HCT116 (cell line): ENCODE measurements at regions not wholly inside any gene's neighbourhood (a gene's known extent, or its start where the extent isn't known, plus 50 kb on each side); places are given as distances from the start of the nearest gene placed in this dataset.

Experiments used
- ATAC-seq: fragments of 200-7000 bp; cut with Tn5 transposase; 2 replicates; pipeline ENCODE4 v1.9.1; 2020; ENCODE audit warnings: mild to moderate bottlenecking, moderate library complexity
- BruUV-seq: library from RNA; stranded (reverse); fragments of 400-500 nt; replicated peaks from 2 replicates; lab custom pipeline; 2021; lab: Mats Ljungman, UMichigan
- CTCF ChIA-PET: fragments of 300-600 bp; sonication (Branson Sonifier 250); formaldehyde crosslinking; loops from one replicate; lab custom pipeline; 2021; ENCODE audit warnings: antibody characterized with exemption; lab: Charles Lee
- POLR2A ChIA-PET: fragments of 300-600, 350-600 bp; sonication (Branson Sonifier 250); formaldehyde crosslinking; loops from one replicate; lab custom pipeline; 2021; ENCODE audit warnings: antibody characterized with exemption; lab: Charles Lee
- RAD21 ChIA-PET, 2 experiments: fragments of 300-600 bp; sonication (Branson Sonifier 250); formaldehyde crosslinking; loops; one replicate each; lab custom pipeline; 2023; ENCODE audit warnings: low total read pairs in 2 of 2; ENCODE audit not compliant: uncharacterized antibody in 2 of 2, unreplicated experiment in 2 of 2, low non-redundant PET in 1 of 2; lab: Charles Lee
- DNase-seq: peaks from one replicate; pipeline ENCODE4 v3.0.0-alpha.2; 2010; ENCODE audit warnings: low read depth, low spot score
- H2AFZ ChIP-seq: fragments of 200-600 bp; shearing (Covaris generic), sonication (generic); 2 replicates; pipeline ENCODE4 v1.6.1; 2017; ENCODE audit warnings: low read depth, mixed run types, mixed read lengths, antibody characterized with exemption, low read length; ENCODE audit not compliant: poor library complexity, severe bottlenecking
- H3K27ac ChIP-seq: 2 replicates; pipeline ENCODE4 v1.5.1; 2012; ENCODE audit warnings: low read depth, low read length
- H3K27me3 ChIP-seq: fragments of 200-600 bp; sonication (generic); 2 replicates; pipeline ENCODE4 v1.6.1; 2016; ENCODE audit warnings: mixed run types, low read length, mixed read lengths; ENCODE audit not compliant: insufficient read depth
- H3K36me3 ChIP-seq, 2 experiments: fragments of 200-500 bp in 1 of 2; fragments of 200-600 bp in 1 of 2; sonication (Bioruptor generic) in 1 of 2; sonication (generic) in 1 of 2; 2 replicates each; pipeline versions ENCODE4 v1.5.1 to v1.6.1; 2014 to 2016; ENCODE audit warnings: low read length in 2 of 2, inconsistent platforms in 1 of 2, mixed read lengths in 1 of 2, mixed run types in 1 of 2; ENCODE audit not compliant: insufficient read depth in 2 of 2, control insufficient read depth in 1 of 2
- H3K4me1 ChIP-seq, 2 experiments: fragments of 200-600 bp in 1 of 2; sonication (generic) in 1 of 2; 2 replicates each; pipeline versions ENCODE4 v1.5.1 to v1.6.1; 2012 to 2017; ENCODE audit warnings: low read length in 2 of 2, inconsistent platforms in 1 of 2, mild to moderate bottlenecking in 1 of 2, mixed read lengths in 1 of 2, mixed run types in 1 of 2, moderate library complexity in 1 of 2; ENCODE audit not compliant: insufficient read depth in 2 of 2, control insufficient read depth in 1 of 2
- H3K4me2 ChIP-seq: fragments of 200-600 bp; sonication (generic); 2 replicates; pipeline ENCODE4 v1.6.1; 2017; ENCODE audit warnings: mixed run types, low read length, mixed read lengths
- H3K4me3 ChIP-seq, 2 experiments: fragments of 200-600 bp in 1 of 2; sonication (generic) in 1 of 2; replicated peaks in 1 of 2; 2 replicates each; pipeline ENCODE4 v1.5.1; 2011 to 2016; ENCODE audit warnings: low read length in 2 of 2, control low read depth in 1 of 2, low read depth in 1 of 2, mild to moderate bottlenecking in 1 of 2, mixed read lengths in 1 of 2, mixed run types in 1 of 2
- H3K79me2 ChIP-seq: fragments of 200-600 bp; sonication (generic); 2 replicates; pipeline ENCODE4 v1.6.1; 2017; ENCODE audit warnings: mild to moderate bottlenecking, mixed run types, low read length, moderate library complexity, mixed read lengths; ENCODE audit not compliant: insufficient read depth
- H3K9ac ChIP-seq: fragments of 200-600 bp; sonication (generic); 2 replicates; pipeline ENCODE4 v1.6.1; 2016; ENCODE audit warnings: low read length, mixed read lengths
- H3K9me2 ChIP-seq: fragments of 200-600 bp; sonication (generic), shearing (Covaris generic); 2 replicates; pipeline ENCODE4 v1.6.1; 2017; ENCODE audit warnings: mixed run types, mild to moderate bottlenecking, moderate library complexity; ENCODE audit not compliant: insufficient read depth
- H3K9me3 ChIP-seq, 2 experiments: fragments of 200-500 bp in 1 of 2; fragments of 200-600 bp in 1 of 2; sonication (Bioruptor generic) in 1 of 2; sonication (generic) in 1 of 2; 2 replicates each; pipeline ENCODE4 v1.6.1; 2014 to 2017; ENCODE audit warnings: low read length in 2 of 2, mixed read lengths in 2 of 2, inconsistent platforms in 1 of 2, low read depth in 1 of 2, mild to moderate bottlenecking in 1 of 2, mixed run types in 1 of 2, moderate library complexity in 1 of 2; ENCODE audit not compliant: control insufficient read depth in 1 of 2, insufficient read depth in 1 of 2
- H4K20me1 ChIP-seq: fragments of 200-600 bp; sonication (generic), shearing (Covaris generic); 2 replicates; pipeline ENCODE4 v1.6.1; 2017; ENCODE audit warnings: mixed run types, mild to moderate bottlenecking, moderate library complexity; ENCODE audit not compliant: insufficient read depth
- CBX3 ChIP-seq: IDR thresholded peaks from 2 replicates; pipeline ENCODE4 v1.6.1; 2012; ENCODE audit warnings: low read depth
- EGR1 ChIP-seq: IDR thresholded peaks from 2 replicates; pipeline ENCODE4 v1.6.1; 2012; ENCODE audit warnings: low read depth
- ELF1 ChIP-seq: IDR thresholded peaks from 2 replicates; pipeline ENCODE4 v1.6.1; 2012; ENCODE audit warnings: low read depth, borderline replicate concordance
- EZH2phosphoT487 ChIP-seq: fragments of 200-600 bp; IDR thresholded peaks from 2 replicates; pipeline ENCODE4 v1.6.1; 2018; ENCODE audit warnings: antibody characterized with exemption, borderline replicate concordance
- RAD21 ChIP-seq: IDR thresholded peaks from 2 replicates; pipeline ENCODE4 v1.6.1; 2012; ENCODE audit warnings: low read depth, mild to moderate bottlenecking
- SIN3A ChIP-seq: IDR thresholded peaks from 2 replicates; pipeline ENCODE4 v1.6.1; 2012; ENCODE audit warnings: low read depth
- TCF7L2 ChIP-seq: IDR thresholded peaks from 2 replicates; pipeline ENCODE4 v1.7.0; 2011; ENCODE audit warnings: borderline replicate concordance, inconsistent platforms; ENCODE audit not compliant: insufficient read depth, insufficient read length; ENCODE audit errors: extremely low read depth
- YY1 ChIP-seq: IDR thresholded peaks from 2 replicates; pipeline ENCODE4 v1.6.1; 2011; ENCODE audit warnings: low read length, low read depth, moderate library complexity, mild to moderate bottlenecking; ENCODE audit not compliant: insufficient replicate concordance; ENCODE audit errors: extremely low read depth
- intact Hi-C: fragments of 100-400 bp; cut with micrococcal nuclease; formaldehyde crosslinking; loops from 2 replicates; pipeline ENCODE4 v1.10.0; 2022
- TF ChIP-seq, protein P1 (sequence below): IDR thresholded peaks from 2 replicates; pipeline ENCODE4 v1.6.1; 2012; ENCODE audit warnings: low read depth
- TF ChIP-seq, protein P2 (sequence below): IDR thresholded peaks from 2 replicates; pipeline ENCODE4 v1.6.1; 2012

DNA sequence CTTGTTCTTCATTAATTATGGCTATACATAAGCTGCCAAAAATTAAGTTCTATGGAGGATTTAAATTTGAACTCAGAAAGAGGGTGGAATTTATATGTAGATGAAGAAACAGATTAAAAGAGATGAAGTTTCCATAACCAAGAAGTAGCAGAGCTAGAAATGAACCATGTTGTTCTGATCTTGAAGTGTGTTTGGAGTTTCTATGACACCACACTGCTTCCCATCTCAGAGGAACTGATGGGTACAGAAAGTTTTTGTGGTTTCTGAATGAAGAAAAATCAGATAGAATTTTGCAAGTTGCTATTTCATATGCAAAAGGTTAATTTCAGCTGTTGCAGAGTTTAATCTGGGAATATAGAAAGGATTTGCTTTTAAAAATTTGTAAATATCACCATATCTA, 710.3 kb downstream of the PDCD6IP start:
- DNase-seq (no peak), ATAC-seq (no peak)
- intact Hi-C loops: no loop called here
- H3K9ac ChIP-seq: no peak overlapping the region
- no peak overlapping the region for H3K4me2 ChIP-seq
- H3K9me3 ChIP-seq: peaks cover 0 to 4% of the 10 kb centered on the region in 2 experiments; a peak in 1 of 4 replicates
- H3K27ac ChIP-seq: no peak overlapping the region
- H3K4me3 ChIP-seq: no peak overlapping the region
- no peaks in the 10 kb centered on the region for H3K4me1 ChIP-seq
- no peaks in the 10 kb centered on the region for H3K27me3 ChIP-seq
- POLR2A ChIA-PET: no interaction called here
- no peak for TF ChIP-seq ELF1
- TF ChIP-seq CBX3: no peak
- TF ChIP-seq YY1: no peak
- TF ChIP-seq SIN3A: no peak
- TF ChIP-seq, protein P1, sequence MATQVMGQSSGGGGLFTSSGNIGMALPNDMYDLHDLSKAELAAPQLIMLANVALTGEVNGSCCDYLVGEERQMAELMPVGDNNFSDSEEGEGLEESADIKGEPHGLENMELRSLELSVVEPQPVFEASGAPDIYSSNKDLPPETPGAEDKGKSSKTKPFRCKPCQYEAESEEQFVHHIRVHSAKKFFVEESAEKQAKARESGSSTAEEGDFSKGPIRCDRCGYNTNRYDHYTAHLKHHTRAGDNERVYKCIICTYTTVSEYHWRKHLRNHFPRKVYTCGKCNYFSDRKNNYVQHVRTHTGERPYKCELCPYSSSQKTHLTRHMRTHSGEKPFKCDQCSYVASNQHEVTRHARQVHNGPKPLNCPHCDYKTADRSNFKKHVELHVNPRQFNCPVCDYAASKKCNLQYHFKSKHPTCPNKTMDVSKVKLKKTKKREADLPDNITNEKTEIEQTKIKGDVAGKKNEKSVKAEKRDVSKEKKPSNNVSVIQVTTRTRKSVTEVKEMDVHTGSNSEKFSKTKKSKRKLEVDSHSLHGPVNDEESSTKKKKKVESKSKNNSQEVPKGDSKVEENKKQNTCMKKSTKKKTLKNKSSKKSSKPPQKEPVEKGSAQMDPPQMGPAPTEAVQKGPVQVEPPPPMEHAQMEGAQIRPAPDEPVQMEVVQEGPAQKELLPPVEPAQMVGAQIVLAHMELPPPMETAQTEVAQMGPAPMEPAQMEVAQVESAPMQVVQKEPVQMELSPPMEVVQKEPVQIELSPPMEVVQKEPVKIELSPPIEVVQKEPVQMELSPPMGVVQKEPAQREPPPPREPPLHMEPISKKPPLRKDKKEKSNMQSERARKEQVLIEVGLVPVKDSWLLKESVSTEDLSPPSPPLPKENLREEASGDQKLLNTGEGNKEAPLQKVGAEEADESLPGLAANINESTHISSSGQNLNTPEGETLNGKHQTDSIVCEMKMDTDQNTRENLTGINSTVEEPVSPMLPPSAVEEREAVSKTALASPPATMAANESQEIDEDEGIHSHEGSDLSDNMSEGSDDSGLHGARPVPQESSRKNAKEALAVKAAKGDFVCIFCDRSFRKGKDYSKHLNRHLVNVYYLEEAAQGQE: no peak
- no peak for TF ChIP-seq EZH2phosphoT487
- TF ChIP-seq, protein P2, sequence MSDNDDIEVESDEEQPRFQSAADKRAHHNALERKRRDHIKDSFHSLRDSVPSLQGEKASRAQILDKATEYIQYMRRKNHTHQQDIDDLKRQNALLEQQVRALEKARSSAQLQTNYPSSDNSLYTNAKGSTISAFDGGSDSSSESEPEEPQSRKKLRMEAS: no peak
- TF ChIP-seq EGR1: no peak
- no peak for TF ChIP-seq TCF7L2
- no peak for TF ChIP-seq RAD21
- H3K9me2 ChIP-seq: no peaks in the 10 kb centered on the region
- no peak overlapping the region for H2AFZ ChIP-seq
- no peaks in the 10 kb centered on the region for H3K79me2 ChIP-seq
- no peaks in the 10 kb centered on the region for H3K36me3 ChIP-seq
- CTCF ChIA-PET: no interaction called here
- no TSS peak for BruUV-seq
- no peaks in the 10 kb centered on the region for H4K20me1 ChIP-seq
- RAD21 ChIA-PET: no interaction called here
